HG03066 (cell line): ENCODE measurements at regions not wholly inside any gene's neighbourhood (a gene's known extent, or its start where the extent isn't known, plus 50 kb on each side); places are given as distances from the start of the nearest gene placed in this dataset.
"Not testable (repeated sequence)": the region's sequence is repeated elsewhere in the genome, so short reads cannot be mapped to it uniquely, and the experiment has no call there.

Experiments used
- ATAC-seq: cut with Tn5 transposase; IDR thresholded peaks from one replicate; pipeline ENCODE4 v1.9.1; 2021; ENCODE audit warnings: low read depth; ENCODE audit not compliant: unreplicated experiment

GRCh38 chr4:137960371-137961050 lies 281.6 kb downstream of the SLC7A11 start:
- ATAC-seq, result no peak

DNA sequence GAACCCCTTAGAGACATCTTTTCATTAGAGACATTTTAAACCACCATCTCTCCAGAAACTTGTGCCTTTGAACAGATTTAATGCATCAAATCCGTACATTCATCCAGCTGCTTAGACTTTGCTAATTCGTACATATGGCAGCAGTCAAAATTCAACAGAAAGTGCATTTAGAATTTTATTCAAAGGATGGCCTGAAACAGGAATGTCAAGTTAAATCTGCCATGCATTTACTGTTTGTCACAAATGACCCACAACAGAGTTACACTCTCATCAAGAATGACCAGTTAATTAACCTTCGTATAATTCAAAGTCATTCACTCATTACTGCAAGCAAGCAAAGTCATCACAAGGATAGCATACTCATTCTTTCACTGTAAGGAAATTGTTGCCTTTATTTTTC lies 284.3 kb downstream of the SLC7A11 start:
- ATAC-seq, result no peak

- no peak for ATAC-seq
Measured at GRCh38 chr4:137956256-137956655, 285.9 kb downstream of the SLC7A11 start.

DNA sequence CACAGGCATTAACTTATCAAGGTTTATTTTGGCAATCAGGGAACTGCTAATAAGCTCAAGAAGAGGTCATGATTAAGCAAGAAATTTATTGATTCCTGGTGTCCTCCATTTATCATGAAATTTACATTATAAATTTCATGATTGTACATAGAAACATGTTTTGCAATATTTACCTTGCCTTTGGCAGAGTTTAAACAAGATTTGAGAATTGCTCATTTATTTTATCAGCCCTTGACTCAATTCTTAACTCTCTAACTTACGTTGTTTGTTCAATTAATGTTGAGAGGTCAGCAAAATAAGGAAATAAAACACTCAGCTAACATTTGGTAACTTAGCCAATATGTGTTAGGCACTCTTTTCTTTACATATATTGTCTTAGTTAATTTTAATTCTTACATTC lies 286.6 kb downstream of the SLC7A11 start:
- ATAC-seq, result no peak

GRCh38 chr4:137952116-137952515 lies 290.0 kb downstream of the SLC7A11 start:
- no peak for ATAC-seq

GRCh38 chr4:137950286-137950685 lies 291.9 kb downstream of the SLC7A11 start:
- no peak for ATAC-seq

GRCh38 chr4:137949746-137950145 lies 292.4 kb downstream of the SLC7A11 start:
- ATAC-seq, result no peak

DNA sequence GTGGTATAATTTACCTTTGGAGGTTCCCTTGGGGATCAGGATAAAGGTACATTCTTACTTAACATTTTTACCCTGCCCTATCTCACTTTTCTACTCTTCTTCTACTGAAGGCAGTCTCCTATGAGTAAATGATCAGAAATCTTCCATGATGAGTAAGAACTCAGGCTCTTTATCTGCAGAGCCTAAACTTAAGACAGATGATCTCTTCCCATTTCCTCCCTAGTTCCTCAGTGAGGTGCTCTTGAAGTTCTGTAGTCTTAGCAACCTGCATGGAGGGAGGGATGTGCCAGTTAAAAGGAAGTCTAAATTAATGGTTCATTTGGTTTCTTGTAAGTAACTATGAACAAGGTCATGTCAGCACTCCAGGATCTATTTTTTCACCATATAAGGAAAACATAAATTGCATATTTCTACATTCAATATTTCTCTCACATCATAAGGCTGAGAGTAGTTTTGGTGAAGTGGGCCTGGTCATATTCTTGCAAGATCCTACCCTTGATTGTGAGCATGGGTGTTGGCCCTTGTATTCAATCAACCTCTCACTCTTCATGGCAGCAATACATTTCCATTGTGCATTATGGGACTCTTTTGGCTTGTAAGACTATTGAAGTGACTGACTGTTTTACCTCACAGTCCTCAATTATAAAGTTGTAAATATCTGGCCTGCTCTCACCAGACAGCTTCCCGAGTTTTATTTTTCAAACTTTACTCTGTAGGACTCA lies 295.5 kb downstream of the SLC7A11 start:
- ATAC-seq, result no peak

- ATAC-seq, result not testable (repeated sequence)
Measured at GRCh38 chr4:137942815-137943214, 299.3 kb downstream of the SLC7A11 start.

- ATAC-seq, result not testable (repeated sequence)
Measured at GRCh38 chr4:137942015-137942515, 300.1 kb downstream of the SLC7A11 start.

GRCh38 chr4:137934911-137935310 lies 307.2 kb downstream of the SLC7A11 start:
- ATAC-seq, result no peak

- no peak for ATAC-seq
Measured at GRCh38 chr4:137934046-137934445, 308.1 kb downstream of the SLC7A11 start.

GRCh38 chr4:137927972-137928371 lies 314.2 kb downstream of the SLC7A11 start:
- no peak for ATAC-seq

- no peak for ATAC-seq
Measured at GRCh38 chr4:137923494-137923893, 318.7 kb downstream of the SLC7A11 start.

DNA sequence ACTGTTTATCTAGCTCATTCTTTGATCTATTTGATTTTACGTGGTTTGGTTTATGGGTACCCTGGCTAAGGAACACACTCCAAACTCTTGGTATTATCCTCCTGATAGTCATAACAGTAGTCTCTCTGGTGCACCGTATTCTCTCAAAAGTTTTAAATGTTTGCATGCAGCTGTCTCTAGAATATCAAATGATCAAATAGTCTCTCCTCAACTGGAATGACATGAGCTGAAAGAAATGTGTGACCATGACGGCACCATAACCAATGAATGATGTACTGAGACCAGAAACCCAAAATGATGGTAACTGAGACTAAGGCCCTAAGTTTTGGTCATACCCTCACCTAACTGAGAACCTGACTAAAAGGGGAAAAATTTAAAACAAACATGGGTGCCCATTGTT lies 319.4 kb downstream of the SLC7A11 start:
- ATAC-seq, result no peak

GRCh38 chr4:137909529-137910309 lies 332.4 kb downstream of the SLC7A11 start:
- ATAC-seq, result no peak

GRCh38 chr4:137905930-137906329 lies 336.2 kb downstream of the SLC7A11 start:
- ATAC-seq, result no peak

GRCh38 chr4:137901114-137901513 lies 341.0 kb downstream of the SLC7A11 start:
- no peak for ATAC-seq

GRCh38 chr4:137896221-137896737 lies 345.9 kb downstream of the SLC7A11 start:
- no peak for ATAC-seq

DNA sequence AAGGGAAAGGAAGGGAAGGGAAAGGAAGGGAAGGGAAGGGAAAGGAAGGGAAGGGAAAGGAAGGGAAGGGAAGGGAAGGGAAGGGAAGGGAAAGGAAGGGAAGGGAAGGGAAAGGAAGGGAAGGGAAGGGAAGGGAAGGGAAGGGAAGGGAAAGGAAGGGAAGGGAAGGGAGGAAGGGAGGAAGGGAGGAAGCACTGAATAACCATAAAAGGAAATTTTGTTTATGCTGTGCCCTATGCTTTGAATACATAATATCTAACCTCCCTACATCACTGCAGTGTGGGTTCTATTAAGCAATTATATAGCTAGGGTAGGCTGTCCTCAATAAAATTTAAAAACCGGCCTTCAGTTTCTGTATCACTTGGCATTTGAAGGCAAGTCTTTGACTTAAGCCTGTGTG lies 346.6 kb downstream of the SLC7A11 start:
- ATAC-seq, result not testable (repeated sequence)

DNA sequence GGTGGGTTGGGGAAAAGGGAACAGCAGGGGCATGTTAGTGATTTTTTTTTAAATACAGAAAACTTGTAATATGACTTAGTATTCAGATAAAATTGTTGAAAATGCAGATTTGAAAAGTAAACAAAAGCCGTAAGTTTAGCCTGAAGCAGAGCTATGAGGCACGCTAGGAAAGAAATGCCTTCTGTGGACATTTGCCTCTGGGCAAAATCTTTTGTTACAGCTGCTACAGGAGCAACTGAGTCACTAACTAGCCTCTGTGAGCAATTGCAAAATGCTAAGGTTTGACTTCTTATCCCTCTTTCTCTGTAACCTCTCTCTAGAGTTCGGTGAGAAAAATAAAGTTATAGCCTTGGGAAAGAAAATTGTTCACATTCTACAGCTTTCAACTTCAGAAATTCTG lies 350.0 kb downstream of the SLC7A11 start:
- no peak for ATAC-seq
